Lung (tissue), 11 donors: ENCODE measurements at regions not wholly inside any gene's neighbourhood (a gene's known extent, or its start where the extent isn't known, plus 50 kb on each side); places are given as distances from the start of the nearest gene placed in this dataset.

Source experiments
- ATAC-seq: fragments of 200-7000 bp; cut with Tn5 transposase; one replicate; pipeline ENCODE4 v1.9.1; 2020; ENCODE audit warnings: moderate number of reproducible peaks; ENCODE audit not compliant: insufficient read depth, low FRiP score
- DNase-seq, 3 donors: peaks; one replicate each; pipeline ENCODE4 v3.0.0-alpha.2; 2013 to 2017
- H3K27ac ChIP-seq, 2 donors: one replicate each; pipeline ENCODE4 v1.5.1; 2013; ENCODE audit warnings: mild to moderate bottlenecking in 2 of 2, moderate library complexity in 2 of 2, control low read depth in 1 of 2, inconsistent platforms in 1 of 2, low read depth in 1 of 2, low read length in 1 of 2
- H3K27me3 ChIP-seq, 3 donors: one replicate each; pipeline ENCODE4 v1.5.1; 2013; ENCODE audit warnings: low read length in 2 of 3; ENCODE audit not compliant: control insufficient read depth in 3 of 3, insufficient read depth in 3 of 3
- H3K36me3 ChIP-seq, 4 donors: one replicate each; pipeline ENCODE4 v1.5.1; 2013; ENCODE audit warnings: low read length in 4 of 4, mild to moderate bottlenecking in 1 of 4, moderate library complexity in 1 of 4; ENCODE audit not compliant: control insufficient read depth in 4 of 4, insufficient read depth in 4 of 4
- H3K4me1 ChIP-seq, 5 donors: one replicate each; pipeline ENCODE4 v1.5.1; 2013; ENCODE audit warnings: low read length in 5 of 5, mild to moderate bottlenecking in 2 of 5, moderate library complexity in 1 of 5; ENCODE audit not compliant: control insufficient read depth in 5 of 5, insufficient read depth in 5 of 5
- H3K4me3 ChIP-seq: one replicate; pipeline ENCODE4 v1.5.1; 2013; ENCODE audit warnings: mild to moderate bottlenecking, control low read depth, moderate library complexity
- H3K9ac ChIP-seq, 2 donors: one replicate each; pipeline ENCODE4 v1.5.1; 2013; ENCODE audit warnings: low read length in 2 of 2, control low read depth in 1 of 2; ENCODE audit not compliant: insufficient read depth in 1 of 2
- H3K9me3 ChIP-seq, 4 donors: one replicate each; pipeline ENCODE4 v1.5.1; 2013; ENCODE audit warnings: low read length in 3 of 4, mild to moderate bottlenecking in 1 of 4, moderate library complexity in 1 of 4; ENCODE audit not compliant: control insufficient read depth in 4 of 4, insufficient read depth in 3 of 4
- CTCF ChIP-seq: IDR thresholded peaks from 2 replicates; pipeline ENCODE4 v1.5.1; 2012; ENCODE audit warnings: mild to moderate bottlenecking; ENCODE audit errors: control extremely low read depth, extremely low read depth
- WGBS, 2 donors: extraction: QIAGEN DNeasy Blood & Tissue Kit; methylation state at CpG; one replicate each; pipeline ENCODE4 v1.1.7; 2013; 5-methylcytosine and 5-hydroxymethylcytosine counted together
- donor health status: control.
- donor health status: control.
- donor health status: Bipolar disorder and iron deficiency.
- donor health status: healthy.
- donor health status: DM: yes; HTN: yes; CAD: no.

GRCh38 chr2:15793078-15793913 is 147.1 kb upstream of the MYCN start:
- Histone ChIP-seq H3K4me1 (peaks cover 0 to 16% (median 7%) of the 10 kb centered on the region in 5 donors), H3K27me3 (peaks cover 0 to 2% (median 0%) of the 10 kb centered on the region in 3 donors), H3K27ac (no peak overlapping the region), H3K9ac (no peak overlapping the region), H3K9me3 (peaks cover 0 to 2% (median 0%) of the 10 kb centered on the region in 4 donors), H3K36me3 (no peaks in the 10 kb centered on the region), H3K4me3 (no peak overlapping the region)
- TF ChIP-seq CTCF = no peak
- ATAC-seq (no peak), DNase-seq (no peak)
- WGBS, 2 donors = 91% methylated on average over 8 of the region's 8 CpGs

GRCh38 chr2:15793978-15794377 is 146.4 kb upstream of the MYCN start:
- WGBS, 2 donors = 91 to 92% methylated on average over 9 of the region's 9 CpGs
- Histone ChIP-seq H3K4me3 (no peak overlapping the region), H3K9ac (no peak overlapping the region), H3K4me1 (peaks cover 0 to 21% (median 7%) of the 10 kb centered on the region in 5 donors), H3K36me3 (no peaks in the 10 kb centered on the region), H3K27me3 (peaks cover 0 to 2% (median 0%) of the 10 kb centered on the region in 3 donors), H3K9me3 (peaks cover 0 to 2% (median 0%) of the 10 kb centered on the region in 4 donors), H3K27ac (no peak overlapping the region)
- DNase-seq (no peak), ATAC-seq (no peak)
- TF ChIP-seq CTCF = no peak

GRCh38 chr2:15794608-15795134 is 145.7 kb upstream of the MYCN start:
- ATAC-seq (no peak), DNase-seq (no peak)
- no peaks in the 10 kb centered on the region for H3K36me3 ChIP-seq
- peaks cover 0 to 2% (median 0%) of the 10 kb centered on the region in 4 donors for H3K9me3 ChIP-seq
- no peak for TF ChIP-seq CTCF
- 88 to 94% methylated on average over 5 of the region's 5 CpGs for WGBS, 2 donors
- peaks cover 0 to 2% (median 0%) of the 10 kb centered on the region in 3 donors for H3K27me3 ChIP-seq
- H3K4me1 ChIP-seq = peaks cover 0 to 21% (median 7%) of the 10 kb centered on the region in 5 donors
- no peak overlapping the region for H3K9ac ChIP-seq
- H3K27ac ChIP-seq = no peak overlapping the region
- no peak overlapping the region for H3K4me3 ChIP-seq
